PC-9 (cell line): ENCODE measurements at regions not wholly inside any gene's neighbourhood (a gene's known extent, or its start where the extent isn't known, plus 50 kb on each side); places are given as distances from the start of the nearest gene placed in this dataset.

Experiments used
- BruUV-seq: library from RNA; stranded (reverse); fragments of 400-500 nt; replicated peaks from 2 replicates; lab custom pipeline; 2021; lab: Mats Ljungman, UMichigan
- CTCF ChIA-PET: fragments of 300-600 bp; sonication (Branson Sonifier 250); formaldehyde crosslinking; loops from one replicate; lab custom pipeline; 2022; ENCODE audit warnings: antibody characterized with exemption; lab: Charles Lee
- POLR2A ChIA-PET: fragments of 300-600 bp; sonication (Branson Sonifier 250); formaldehyde crosslinking; loops from one replicate; lab custom pipeline; 2022; ENCODE audit warnings: antibody characterized with exemption; ENCODE audit not compliant: unreplicated experiment; lab: Charles Lee
- DNase-seq, 2 experiments: peaks; one replicate each; pipeline versions ENCODE4 v3.0.0 to v3.0.0-alpha.2; 2015 to 2022; ENCODE audit warnings: mixed read lengths in 1 of 2
- H2AFZ ChIP-seq: fragments of 200-600 bp; sonication (generic); 2 replicates; pipeline ENCODE4 v1.8.1; 2017; ENCODE audit warnings: antibody characterized with exemption
- H3F3A ChIP-seq: fragments of 200-600 bp; sonication (generic); 2 replicates; pipeline ENCODE4 v1.8.1; 2017; ENCODE audit warnings: antibody characterized with exemption, mild to moderate bottlenecking, low read depth; ENCODE audit not compliant: insufficient read depth
- H3K27ac ChIP-seq: fragments of 200-600 bp; sonication (generic); 2 replicates; pipeline ENCODE4 v1.6.1; 2016; ENCODE audit warnings: mixed run types
- H3K27me3 ChIP-seq: fragments of 200-600 bp; sonication (generic); 2 replicates; pipeline ENCODE4 v1.6.1; 2016; ENCODE audit warnings: low read depth, mixed run types; ENCODE audit not compliant: insufficient read depth
- H3K36me3 ChIP-seq: fragments of 200-600 bp; sonication (generic); 2 replicates; pipeline ENCODE4 v1.6.1; 2016; ENCODE audit warnings: low read depth, mixed run types
- H3K4me1 ChIP-seq: fragments of 200-600 bp; sonication (generic); replicated peaks from 2 replicates; pipeline ENCODE4 v1.6.1; 2016; ENCODE audit warnings: mixed run types; ENCODE audit not compliant: insufficient read depth
- H3K4me2 ChIP-seq: fragments of 200-600 bp; sonication (generic); 2 replicates; pipeline ENCODE4 v1.6.1; 2017; ENCODE audit warnings: mixed run types
- H3K4me3 ChIP-seq: fragments of 200-600 bp; sonication (generic); 2 replicates; pipeline ENCODE4 v1.6.1; 2016; ENCODE audit warnings: mixed run types
- H3K79me2 ChIP-seq: fragments of 200-600 bp; sonication (generic); 2 replicates; pipeline ENCODE4 v1.6.1; 2017; ENCODE audit warnings: low read depth, mixed run types
- H3K9me2 ChIP-seq: fragments of 200-600 bp; sonication (generic); 2 replicates; pipeline ENCODE4 v1.8.1; 2017; ENCODE audit warnings: mild to moderate bottlenecking; ENCODE audit not compliant: insufficient read depth
- H3K9me3 ChIP-seq: fragments of 200-600 bp; sonication (generic); 2 replicates; pipeline ENCODE4 v1.8.1; 2016; ENCODE audit warnings: low read depth; ENCODE audit not compliant: insufficient read depth
- H4K20me1 ChIP-seq: fragments of 200-600 bp; sonication (generic); 2 replicates; pipeline ENCODE4 v1.8.1; 2017; ENCODE audit not compliant: insufficient read depth
- CTCF ChIP-seq: fragments of 200-600 bp; sonication (generic); conservative IDR thresholded peaks from 2 replicates; pipeline ENCODE4 v1.6.1; 2017; ENCODE audit warnings: mixed run types, antibody characterized with exemption, mild to moderate bottlenecking, moderate library complexity
- EZH2 ChIP-seq: fragments of 200-600 bp; sonication (generic); IDR thresholded peaks from 2 replicates; pipeline ENCODE4 v1.8.0; 2017; ENCODE audit warnings: antibody characterized with exemption, low read depth
- intact Hi-C: fragments of 100-400 bp; cut with micrococcal nuclease; formaldehyde crosslinking; loops from one replicate; pipeline ENCODE4 v1.10.0; 2022; ENCODE audit not compliant: unreplicated experiment

GRCh38 chr11:69378303-69379141 is 84.6 kb downstream of the MYEOV start:
- intact Hi-C loops: loop anchor here (5.0 kb wide), 1 partner anchor 119 kb away; no protein-coding TSS in a partner anchor
- no peak overlapping the region for H3K4me3 ChIP-seq
- no peak overlapping the region for H2AFZ ChIP-seq
- no peak for DNase-seq
- no TSS peak for BruUV-seq
- H3K9me2 ChIP-seq: no peaks in the 10 kb centered on the region
- no peaks in the 10 kb centered on the region for H3K9me3 ChIP-seq
- ChIA-PET CTCF (interaction anchor here (0.5 kb wide), 1 partner anchor 59 kb away, joined by 5 read pairs; no protein-coding TSS in a partner anchor), POLR2A (interaction anchor here (0.6 kb wide), 1 partner anchor 30 kb away, joined by 4 read pairs; no protein-coding TSS in a partner anchor)
- no peaks in the 10 kb centered on the region for H3K79me2 ChIP-seq
- TF ChIP-seq EZH2: no peak
- TF ChIP-seq CTCF: no peak
- H3K27ac ChIP-seq: peak overlapping the region; percentile 24
- peaks cover 92% of the 10 kb centered on the region for H3F3A ChIP-seq
- no peaks in the 10 kb centered on the region; the same call in 1 of the 2 replicates for H4K20me1 ChIP-seq
- H3K4me1 ChIP-seq: peaks cover 30% of the 10 kb centered on the region
- no peaks in the 10 kb centered on the region for H3K27me3 ChIP-seq
- no peak overlapping the region for H3K4me2 ChIP-seq
- peaks cover 3% of the 10 kb centered on the region; the same call in 1 of the 2 replicates for H3K36me3 ChIP-seq

- H3K4me3 ChIP-seq: no peak overlapping the region
- H3K4me1 ChIP-seq: peaks cover 30% of the 10 kb centered on the region
- H4K20me1 ChIP-seq: no peaks in the 10 kb centered on the region
- no peak overlapping the region for H2AFZ ChIP-seq
- H3K9me3 ChIP-seq: no peaks in the 10 kb centered on the region
- ChIA-PET POLR2A (interaction anchor here (0.6 to 0.7 kb wide), 2 partner anchors 76 to 125 kb away, joined by 3 to 5 read pairs; no protein-coding TSS in a partner anchor), CTCF (no interaction called here)
- intact Hi-C loops: loop anchor here (5.0 kb wide), 2 partner anchors 258 to 278 kb away; no protein-coding TSS in a partner anchor
- BruUV-seq: no TSS peak
- H3K9me2 ChIP-seq: no peaks in the 10 kb centered on the region
- H3K36me3 ChIP-seq: peaks cover 3% of the 10 kb centered on the region; the same call in 1 of the 2 replicates
- no peak overlapping the region for H3K4me2 ChIP-seq
- DNase-seq: no peak
- peaks cover 73% of the 10 kb centered on the region for H3F3A ChIP-seq
- no peaks in the 10 kb centered on the region for H3K79me2 ChIP-seq
- peak overlapping the region; percentile 59 for H3K27ac ChIP-seq
- H3K27me3 ChIP-seq: no peaks in the 10 kb centered on the region
- TF ChIP-seq EZH2 (no peak), CTCF (no peak)
Observed at GRCh38 chr11:69380451-69380901, 86.5 kb downstream of the MYEOV start.

DNA sequence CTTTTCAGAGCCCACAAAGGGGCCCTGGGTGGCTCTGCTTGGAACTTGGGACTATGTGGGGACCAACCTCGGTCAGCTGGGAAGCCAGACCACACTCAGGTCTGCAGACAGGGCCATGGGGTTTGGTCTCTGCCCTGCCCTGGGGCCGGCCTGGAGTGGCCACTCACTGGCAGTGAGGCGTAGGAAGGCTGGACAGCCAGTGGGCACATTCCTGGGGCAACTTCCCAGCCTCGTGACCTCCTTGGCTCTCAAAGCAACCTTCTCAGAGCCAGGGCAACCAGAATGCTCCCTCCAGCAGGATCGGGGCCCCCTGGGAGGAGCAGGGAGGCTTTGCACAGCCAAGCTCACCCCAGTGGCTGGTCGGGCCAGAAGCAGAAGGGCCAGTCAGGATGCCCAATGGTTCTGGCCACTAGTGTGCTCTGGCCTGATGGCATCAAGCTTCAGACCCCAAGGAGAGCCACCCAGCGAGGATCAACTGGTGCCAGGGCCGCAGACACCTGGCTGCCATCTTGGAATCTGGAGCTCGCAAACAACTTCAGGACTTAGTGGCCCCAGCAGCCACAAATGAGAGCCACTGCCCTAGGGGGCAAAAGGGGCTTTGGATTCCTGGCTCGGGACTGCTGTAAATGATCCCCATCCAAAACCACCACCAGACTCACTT is 87.1 kb downstream of the MYEOV start:
- CTCF ChIA-PET: no interaction called here
- intact Hi-C loops: loop anchor here (1.0 to 5.0 kb wide), 4 partner anchors 80 to 279 kb away; no protein-coding TSS in a partner anchor
- H3K4me2 ChIP-seq: peak overlapping the region; percentile 70
- no peak overlapping the region for H3K4me3 ChIP-seq
- peaks cover 3% of the 10 kb centered on the region; the same call in 1 of the 2 replicates for H3K36me3 ChIP-seq
- no TSS peak for BruUV-seq
- no peaks in the 10 kb centered on the region for H3K27me3 ChIP-seq
- no peaks in the 10 kb centered on the region for H3K9me2 ChIP-seq
- peaks cover 67% of the 10 kb centered on the region for H3F3A ChIP-seq
- POLR2A ChIA-PET: interaction anchor here (0.5 to 0.7 kb wide), 4 partner anchors 76 to 258 kb away, joined by 3 to 5 read pairs (median 4); partner anchors contain the start of gene MYEOV
- peak overlapping the region; percentile 59 for H3K27ac ChIP-seq
- no peaks in the 10 kb centered on the region for H3K79me2 ChIP-seq
- no peak overlapping the region for H2AFZ ChIP-seq
- H3K4me1 ChIP-seq: peaks cover 30% of the 10 kb centered on the region
- no peak for TF ChIP-seq EZH2
- TF ChIP-seq CTCF: no peak
- DNase-seq: peak; percentile 52 to 78
- no peaks in the 10 kb centered on the region for H3K9me3 ChIP-seq
- no peaks in the 10 kb centered on the region for H4K20me1 ChIP-seq
